Keratinocyte (primary cell): ENCODE measurements at regions not wholly inside any gene's neighbourhood (a gene's known extent, or its start where the extent isn't known, plus 50 kb on each side); places are given as distances from the start of the nearest gene placed in this dataset.

ENCODE experiments used
- CTCF ChIP-seq, 3 experiments: IDR thresholded peaks in 1 of 3; conservative IDR thresholded peaks in 1 of 3; optimal IDR thresholded peaks in 1 of 3; 2 replicates in 2 of 3; 3 replicates in 1 of 3; pipeline versions ENCODE3 to v1.5.1; 2011; ENCODE audit warnings: low read length in 3 of 3, mild to moderate bottlenecking in 3 of 3, moderate library complexity in 2 of 3, control low read depth in 1 of 3, inconsistent platforms in 1 of 3; ENCODE audit not compliant: insufficient read depth in 2 of 3; ENCODE audit errors: extremely low read depth in 1 of 3
- EZH2 ChIP-seq: IDR thresholded peaks from one replicate; pipeline ENCODE4 v1.6.1; 2012; ENCODE audit warnings: inconsistent platforms, mild to moderate bottlenecking, low read length, moderate library complexity

- TF ChIP-seq CTCF (optimal IDR thresholded peaks at IDR 0.05 in 1 of 3, IDR thresholded peaks at IDR 0.05 in 1 of 3, conservative IDR thresholded peaks at IDR 0.05 in 1 of 3; ENCODE audit: extremely low read depth in 1 of 3, insufficient read depth in 2 of 3, low read length in 3 of 3) (no peak), EZH2 (no peak)
Observed at GRCh38 chr10:85195596-85195995, 867.2 kb downstream of the CCSER2 start.
